HepG2 (cell line): ENCODE measurements at regions not wholly inside any gene's neighbourhood (a gene's known extent, or its start where the extent isn't known, plus 50 kb on each side); places are given as distances from the start of the nearest gene placed in this dataset.

Source experiments
- ATAC-seq: fragments of 200-7000 bp; cut with Tn5 transposase; 3 replicates; pipeline ENCODE4 v1.9.1; 2020; ENCODE audit warnings: mild to moderate bottlenecking, moderate library complexity
- BruUV-seq: library from RNA; stranded (reverse); fragments of 400-500 nt; replicated peaks from 2 replicates; lab custom pipeline; 2021; lab: Mats Ljungman, UMichigan
- CTCF ChIA-PET: fragments of 300-600 bp; formaldehyde crosslinking; extraction: SDS; loops from one replicate; lab custom pipeline; 2021; ENCODE audit warnings: low total read pairs, inconsistent platforms, low intra/inter-chr PET ratio; lab: Yijun Ruan, JAX
- POLR2A ChIA-PET: fragments of 350-600 bp; sonication (Branson Sonifier 250); formaldehyde crosslinking; loops from one replicate; lab custom pipeline; 2020; ENCODE audit warnings: antibody characterized with exemption, inconsistent platforms; lab: Yijun Ruan, JAX
- DNase-seq: peaks from one replicate; pipeline ENCODE4 v3.0.0-alpha.2; 2015; ENCODE audit warnings: low spot score
- FAIRE-seq: peaks from 3 replicates; lab custom pipeline; 2011; peaks lifted over from hg19 to GRCh38; lab: Jason Lieb, UNC
- H2AFZ ChIP-seq: one replicate; pipeline ENCODE4 v1.6.1; 2011; ENCODE audit warnings: low read length, inconsistent platforms
- H3K27ac ChIP-seq: fragments of 300-600 bp; 3 replicates; pipeline ENCODE4 v1.8.0; 2011; ENCODE audit warnings: mixed run types, mild to moderate bottlenecking, mixed read lengths, low read length, inconsistent platforms; ENCODE audit not compliant: insufficient read depth; ENCODE audit errors: extremely low read length
- H3K27me3 ChIP-seq, 2 experiments: fragments of 200-600 bp in 1 of 2; 2 replicates in 1 of 2; 3 replicates in 1 of 2; pipeline versions ENCODE4 v1.6.0 to v1.8.0; 2011; ENCODE audit warnings: low read length in 2 of 2, mild to moderate bottlenecking in 2 of 2, moderate library complexity in 2 of 2, inconsistent platforms in 1 of 2; ENCODE audit not compliant: insufficient read depth in 2 of 2, control insufficient read depth in 1 of 2
- H3K36me3 ChIP-seq, 2 experiments: fragments of 200-600 bp in 1 of 2; replicated peaks in 1 of 2; 2 replicates in 1 of 2; 3 replicates in 1 of 2; pipeline versions ENCODE4 v1.5.1 to v1.8.0; 2011; ENCODE audit warnings: low read length in 2 of 2, inconsistent platforms in 1 of 2; ENCODE audit not compliant: insufficient read depth in 2 of 2, control insufficient read depth in 1 of 2
- H3K4me1 ChIP-seq: 2 replicates; pipeline ENCODE4 v1.5.1; 2012; ENCODE audit warnings: low read length, inconsistent platforms; ENCODE audit not compliant: insufficient read depth
- H3K4me2 ChIP-seq: 2 replicates; pipeline ENCODE4 v1.6.0; 2011; ENCODE audit warnings: low read depth, low read length, inconsistent platforms
- H3K4me3 ChIP-seq, 3 experiments: fragments of 200-600 bp in 1 of 3; sonication (generic), shearing (Covaris generic) in 1 of 3; replicated peaks in 1 of 3; 2 replicates each; pipeline ENCODE4 v1.5.1; 2011 to 2016; ENCODE audit warnings: low read length in 3 of 3, inconsistent platforms in 2 of 3, low read depth in 2 of 3, mild to moderate bottlenecking in 2 of 3, control low read depth in 1 of 3, mixed read lengths in 1 of 3; ENCODE audit not compliant: insufficient read depth in 1 of 3
- H3K79me2 ChIP-seq: one replicate; pipeline ENCODE4 v1.6.1; 2011; ENCODE audit warnings: low read length, inconsistent platforms; ENCODE audit not compliant: insufficient read depth
- H3K9ac ChIP-seq: 2 replicates; pipeline ENCODE4 v1.6.0; 2011; ENCODE audit warnings: mild to moderate bottlenecking, low read depth, low read length, inconsistent platforms; ENCODE audit not compliant: insufficient read depth
- H3K9me3 ChIP-seq: 2 replicates; pipeline ENCODE4 v1.5.1; 2012; ENCODE audit warnings: mild to moderate bottlenecking, low read length
- H4K20me1 ChIP-seq: 2 replicates; pipeline ENCODE4 v1.6.0; 2011; ENCODE audit warnings: inconsistent platforms, mild to moderate bottlenecking, low read length, moderate library complexity; ENCODE audit not compliant: insufficient read depth
- AHR ChIP-seq: IDR thresholded peaks from 2 replicates; pipeline ENCODE4 v1.6.1; 2018; ENCODE audit warnings: missing genetic modification reagents, missing compliant biosample characterization
- ARID5B ChIP-seq: IDR thresholded peaks from 2 replicates; pipeline ENCODE4 v1.4.0; 2020; ENCODE audit warnings: mild to moderate bottlenecking, missing genetic modification reagents
- CCDC6 ChIP-seq: sonication (generic); formaldehyde crosslinking; IDR thresholded peaks from 2 replicates; pipeline ENCODE4 v1.8.1; 2022; ENCODE audit warnings: mild to moderate bottlenecking, missing genetic modification reagents, moderate library complexity
- HNF4A ChIP-seq: sonication (generic); formaldehyde crosslinking; IDR thresholded peaks from 2 replicates; pipeline ENCODE4 v1.4.0; 2020; ENCODE audit warnings: missing genetic modification reagents
- MTA1 ChIP-seq: sonication (generic); formaldehyde crosslinking; IDR thresholded peaks from 2 replicates; pipeline ENCODE4 v1.4.0; 2020; ENCODE audit warnings: missing genetic modification reagents, mild to moderate bottlenecking, borderline replicate concordance
- NFRKB ChIP-seq: fragments of 450-650 bp; IDR thresholded peaks from 2 replicates; pipeline ENCODE4 v1.6.1; 2017
- SMAD9 ChIP-seq: sonication (generic); formaldehyde crosslinking; IDR thresholded peaks from 2 replicates; pipeline ENCODE4 v1.5.1; 2020; ENCODE audit warnings: mild to moderate bottlenecking, missing genetic modification reagents
- TEAD3 ChIP-seq: optimal IDR thresholded peaks from 2 replicates; pipeline ENCODE3; 2016; ENCODE audit warnings: borderline replicate concordance
- ZNF644 ChIP-seq: IDR thresholded peaks from 2 replicates; pipeline ENCODE4 v1.6.1; 2016; ENCODE audit warnings: low read depth
- WGBS: methylation state at CpG from one replicate; pipeline ENCODE4 v1.1.6; 2017; ENCODE audit warnings: low lambda C conversion rate; 5-methylcytosine and 5-hydroxymethylcytosine counted together
- in situ Hi-C: cut with HindIII; loops from 2 replicates; pipeline ENCODE4 v1.10.0; 2017; ENCODE audit warnings: low pct_unique_long_range_greater_than_20kb; ENCODE audit not compliant: extremely low pct_ligation_motif_present
- intact Hi-C: fragments of 100-400 bp; cut with micrococcal nuclease; formaldehyde crosslinking; loops from one replicate; pipeline ENCODE4 v1.10.0; 2022; ENCODE audit not compliant: unreplicated experiment
- TF ChIP-seq, protein P1 (sequence below): sonication (generic); formaldehyde crosslinking; IDR thresholded peaks from 2 replicates; pipeline ENCODE4 v1.4.0; 2020; ENCODE audit warnings: missing genetic modification reagents, borderline replicate concordance

GRCh38 chr5:155380480-155380879 lies 366.9 kb downstream of the KIF4B start:
- no peak overlapping the region for H3K9ac ChIP-seq
- H3K36me3 ChIP-seq, result no peaks in the 10 kb centered on the region
- ChIA-PET CTCF (no interaction called here), POLR2A (no interaction called here)
- 17% methylated on average over 3 of the region's 3 CpGs for WGBS
- 0 out of 2 replicates have a peak, but pooled peaks cover 4% of the 10 kb centered on the region for H3K9me3 ChIP-seq
- intact Hi-C loops, result no loop called here
- H4K20me1 ChIP-seq, result no peaks in the 10 kb centered on the region
- ATAC-seq (peak; percentile 58), FAIRE-seq (no peak), DNase-seq (peak; percentile 3)
- in situ Hi-C loops, result no loop called here
- no TSS peak for BruUV-seq
- no peak overlapping the region for H2AFZ ChIP-seq
- peaks cover 10% of the 10 kb centered on the region for H3K4me1 ChIP-seq
- H3K4me2 ChIP-seq, result no peak overlapping the region
- no peaks in the 10 kb centered on the region for H3K79me2 ChIP-seq
- H3K27me3 ChIP-seq, result no peaks in the 10 kb centered on the region
- H3K27ac ChIP-seq, result no peak overlapping the region
- peak; percentile 38; the same call in 1 of the 2 replicates for TF ChIP-seq ZNF644
- peak; percentile 73 for TF ChIP-seq TEAD3 (CRISPR knock-in tag)
- TF ChIP-seq NFRKB, result no peak
- peak; percentile 18; the same call in 1 of the 2 replicates for TF ChIP-seq ARID5B (CRISPR knock-in tag)
- TF ChIP-seq HNF4A, result peak; percentile 41; the same call in 1 of the 2 replicates
- TF ChIP-seq SMAD9 (CRISPR knock-in tag), result no peak
- TF ChIP-seq MTA1, result no peak
- TF ChIP-seq CCDC6 (CRISPR knock-in tag), result no peak
- TF ChIP-seq AHR (CRISPR knock-in tag), result no peak
- TF ChIP-seq, protein P1, sequence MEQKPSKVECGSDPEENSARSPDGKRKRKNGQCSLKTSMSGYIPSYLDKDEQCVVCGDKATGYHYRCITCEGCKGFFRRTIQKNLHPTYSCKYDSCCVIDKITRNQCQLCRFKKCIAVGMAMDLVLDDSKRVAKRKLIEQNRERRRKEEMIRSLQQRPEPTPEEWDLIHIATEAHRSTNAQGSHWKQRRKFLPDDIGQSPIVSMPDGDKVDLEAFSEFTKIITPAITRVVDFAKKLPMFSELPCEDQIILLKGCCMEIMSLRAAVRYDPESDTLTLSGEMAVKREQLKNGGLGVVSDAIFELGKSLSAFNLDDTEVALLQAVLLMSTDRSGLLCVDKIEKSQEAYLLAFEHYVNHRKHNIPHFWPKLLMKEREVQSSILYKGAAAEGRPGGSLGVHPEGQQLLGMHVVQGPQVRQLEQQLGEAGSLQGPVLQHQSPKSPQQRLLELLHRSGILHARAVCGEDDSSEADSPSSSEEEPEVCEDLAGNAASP (CRISPR knock-in tag), result no peak
- no peak overlapping the region for H3K4me3 ChIP-seq
